ENCODE measurements at regions not wholly inside any gene's neighbourhood (a gene's known extent, or its start where the extent isn't known, plus 50 kb on each side); places are given as distances from the start of the nearest gene placed in this dataset.

- TF ChIP-seq GATA3 (IDR thresholded peaks at IDR 0.05; ENCODE audit: low read depth, low read length) (no peak), GATA2 (IDR thresholded peaks at IDR 0.05; ENCODE audit: low read depth, low read length) (no peak)
Measured at GRCh38 chr16:72502594-72503005, 330.6 kb upstream of the PMFBP1 start.
